Inferior parietal cortex (tissue), 1 donor: ENCODE measurements at regions not wholly inside any gene's neighbourhood (a gene's known extent, or its start where the extent isn't known, plus 50 kb on each side); places are given as distances from the start of the nearest gene placed in this dataset.
A peak's percentile ranks its signal among the peaks of the same experiment; 100 is the strongest.
"Not testable (repeated sequence)": the region's sequence is repeated elsewhere in the genome, so short reads cannot be mapped to it uniquely, and the experiment has no call there.

Source experiments
- DNase-seq: peaks from one replicate; pipeline ENCODE4 v3.0.0-alpha.2; 2016; ENCODE audit errors: extremely low spot score

GRCh38 chr6:6724539-6725467 is 136.3 kb downstream of the LY86 start:
- DNase-seq: peak; percentile 68

GRCh38 chr6:6725468-6726209 is 137.1 kb downstream of the LY86 start:
- DNase-seq: no peak

GRCh38 chr6:6728169-6728941 is 139.8 kb downstream of the LY86 start:
- no peak for DNase-seq

GRCh38 chr6:6729971-6730370 is 141.5 kb downstream of the LY86 start:
- DNase-seq: no peak

- DNase-seq: no peak
Observed at GRCh38 chr6:6730831-6731230, 142.3 kb downstream of the LY86 start.

GRCh38 chr6:6734479-6735465 is 146.3 kb downstream of the LY86 start:
- DNase-seq: no peak

GRCh38 chr6:6736791-6737654 is 148.5 kb downstream of the LY86 start:
- DNase-seq: no peak

- DNase-seq: no peak
Observed at GRCh38 chr6:6737671-6738070, 149.2 kb downstream of the LY86 start.

- DNase-seq: no peak
Observed at GRCh38 chr6:6738108-6738507, 149.6 kb downstream of the LY86 start.

- DNase-seq: peak; percentile 35
Observed at GRCh38 chr6:6738922-6739716, 150.6 kb downstream of the LY86 start.

GRCh38 chr6:6740595-6740994 is 152.1 kb downstream of the LY86 start:
- DNase-seq: no peak

- DNase-seq: no peak
Observed at GRCh38 chr6:6741264-6741663, 152.7 kb downstream of the LY86 start.

GRCh38 chr6:6742535-6742934 is 154.0 kb downstream of the LY86 start:
- no peak for DNase-seq

GRCh38 chr6:6744551-6744950 is 156.0 kb downstream of the LY86 start:
- DNase-seq: no peak

- not testable (repeated sequence) for DNase-seq
Observed at GRCh38 chr6:6745637-6746332, 157.3 kb downstream of the LY86 start.

- DNase-seq: no peak
Observed at GRCh38 chr6:6746333-6746969, 157.9 kb downstream of the LY86 start.

GRCh38 chr6:6746970-6747338 is 158.4 kb downstream of the LY86 start:
- DNase-seq: no peak

- no peak for DNase-seq
Observed at GRCh38 chr6:6747371-6747770, 158.9 kb downstream of the LY86 start.
